ENCODE measurements at regions not wholly inside any gene's neighbourhood (a gene's known extent, or its start where the extent isn't known, plus 50 kb on each side); places are given as distances from the start of the nearest gene placed in this dataset.

DNA sequence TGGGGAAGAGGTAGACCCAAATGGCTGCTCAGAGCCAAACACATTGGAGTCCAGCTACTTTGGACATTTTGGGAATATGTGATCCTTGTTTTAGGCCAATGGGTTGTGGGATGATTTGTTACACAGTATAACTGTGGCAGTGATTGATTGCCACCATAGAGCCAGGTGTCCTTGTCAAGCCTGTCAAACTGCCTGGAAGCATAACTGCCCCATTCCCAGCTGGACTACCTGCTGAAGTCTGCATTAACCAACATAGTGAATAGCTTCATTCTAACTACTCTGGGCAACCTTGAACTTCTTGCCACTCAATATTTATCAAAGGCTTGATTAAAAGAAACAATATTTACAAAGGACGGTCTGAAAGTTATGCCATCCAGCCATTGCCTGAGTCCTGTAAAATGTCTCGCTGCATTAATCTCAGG, 164.7 kb downstream of the LINC00237 start (continued):
- no peak for TF ChIP-seq MATR3 (CRISPR knock-in tag; IDR thresholded peaks at IDR 0.05)
- no peak for TF ChIP-seq TCF12 (IDR thresholded peaks at IDR 0.05)
- TF ChIP-seq TCF12 (CRISPR knock-in tag; IDR thresholded peaks at IDR 0.05): 0 out of 2 replicates have a peak, but pooled peaks have one; percentile 64
- TF ChIP-seq, protein P1, sequence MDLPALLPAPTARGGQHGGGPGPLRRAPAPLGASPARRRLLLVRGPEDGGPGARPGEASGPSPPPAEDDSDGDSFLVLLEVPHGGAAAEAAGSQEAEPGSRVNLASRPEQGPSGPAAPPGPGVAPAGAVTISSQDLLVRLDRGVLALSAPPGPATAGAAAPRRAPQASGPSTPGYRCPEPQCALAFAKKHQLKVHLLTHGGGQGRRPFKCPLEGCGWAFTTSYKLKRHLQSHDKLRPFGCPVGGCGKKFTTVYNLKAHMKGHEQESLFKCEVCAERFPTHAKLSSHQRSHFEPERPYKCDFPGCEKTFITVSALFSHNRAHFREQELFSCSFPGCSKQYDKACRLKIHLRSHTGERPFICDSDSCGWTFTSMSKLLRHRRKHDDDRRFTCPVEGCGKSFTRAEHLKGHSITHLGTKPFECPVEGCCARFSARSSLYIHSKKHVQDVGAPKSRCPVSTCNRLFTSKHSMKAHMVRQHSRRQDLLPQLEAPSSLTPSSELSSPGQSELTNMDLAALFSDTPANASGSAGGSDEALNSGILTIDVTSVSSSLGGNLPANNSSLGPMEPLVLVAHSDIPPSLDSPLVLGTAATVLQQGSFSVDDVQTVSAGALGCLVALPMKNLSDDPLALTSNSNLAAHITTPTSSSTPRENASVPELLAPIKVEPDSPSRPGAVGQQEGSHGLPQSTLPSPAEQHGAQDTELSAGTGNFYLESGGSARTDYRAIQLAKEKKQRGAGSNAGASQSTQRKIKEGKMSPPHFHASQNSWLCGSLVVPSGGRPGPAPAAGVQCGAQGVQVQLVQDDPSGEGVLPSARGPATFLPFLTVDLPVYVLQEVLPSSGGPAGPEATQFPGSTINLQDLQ (CRISPR knock-in tag; IDR thresholded peaks at IDR 0.05): no peak
- no peak for TF ChIP-seq ZZZ3 (CRISPR knock-in tag; IDR thresholded peaks at IDR 0.05; ENCODE audit: borderline replicate concordance)
- TF ChIP-seq KMT2A (CRISPR knock-in tag; IDR thresholded peaks at IDR 0.05): no peak
- TF ChIP-seq U2AF1 (optimal IDR thresholded peaks at IDR 0.05; ENCODE audit: low read depth, low read length): no peak
- no peak for TF ChIP-seq HNRNPUL1 (IDR thresholded peaks at IDR 0.05; ENCODE audit: low read depth, low read length)
- TF ChIP-seq HOXA5 (CRISPR knock-in tag; IDR thresholded peaks at IDR 0.05): peak; percentile 100
- TF ChIP-seq ZFP1 (CRISPR knock-in tag; IDR thresholded peaks at IDR 0.05): no peak
- TF ChIP-seq MEF2D (CRISPR knock-in tag; IDR thresholded peaks at IDR 0.05): 0 out of 2 replicates have a peak, but pooled peaks have one; percentile 35
- TF ChIP-seq HOXA9 (CRISPR knock-in tag; IDR thresholded peaks at IDR 0.05; ENCODE audit: borderline replicate concordance): no peak
- TF ChIP-seq, protein P2, sequence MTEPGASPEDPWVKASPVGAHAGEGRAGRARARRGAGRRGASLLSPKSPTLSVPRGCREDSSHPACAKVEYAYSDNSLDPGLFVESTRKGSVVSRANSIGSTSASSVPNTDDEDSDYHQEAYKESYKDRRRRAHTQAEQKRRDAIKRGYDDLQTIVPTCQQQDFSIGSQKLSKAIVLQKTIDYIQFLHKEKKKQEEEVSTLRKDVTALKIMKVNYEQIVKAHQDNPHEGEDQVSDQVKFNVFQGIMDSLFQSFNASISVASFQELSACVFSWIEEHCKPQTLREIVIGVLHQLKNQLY (CRISPR knock-in tag; IDR thresholded peaks at IDR 0.05): 0 out of 2 replicates have a peak, but pooled peaks have one; percentile 35
- TF ChIP-seq MTF1 (CRISPR knock-in tag; IDR thresholded peaks at IDR 0.05): no peak
- TF ChIP-seq, protein P3, sequence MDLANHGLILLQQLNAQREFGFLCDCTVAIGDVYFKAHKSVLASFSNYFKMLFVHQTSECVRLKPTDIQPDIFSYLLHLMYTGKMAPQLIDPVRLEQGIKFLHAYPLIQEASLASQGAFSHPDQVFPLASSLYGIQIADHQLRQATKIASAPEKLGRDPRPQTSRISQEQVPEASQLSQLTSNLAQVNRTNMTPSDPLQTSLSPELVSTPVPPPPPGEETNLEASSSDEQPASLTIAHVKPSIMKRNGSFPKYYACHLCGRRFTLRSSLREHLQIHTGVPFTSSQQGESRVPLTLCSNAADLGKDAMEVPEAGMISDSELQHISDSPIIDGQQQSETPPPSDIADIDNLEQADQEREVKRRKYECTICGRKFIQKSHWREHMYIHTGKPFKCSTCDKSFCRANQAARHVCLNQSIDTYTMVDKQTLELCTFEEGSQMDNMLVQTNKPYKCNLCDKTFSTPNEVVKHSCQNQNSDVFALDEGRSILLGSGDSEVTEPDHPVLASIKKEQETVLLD (CRISPR knock-in tag; IDR thresholded peaks at IDR 0.05; ENCODE audit: low read depth): 0 out of 2 replicates have a peak, but pooled peaks have one; percentile 21
- TF ChIP-seq ZNF232 (CRISPR knock-in tag; IDR thresholded peaks at IDR 0.05; ENCODE audit: borderline replicate concordance): no peak
- peak; percentile 62; the same call in 1 of the 2 replicates for TF ChIP-seq TSC22D2 (CRISPR knock-in tag; IDR thresholded peaks at IDR 0.05; ENCODE audit: borderline replicate concordance)
- TF ChIP-seq ZNF792 (CRISPR knock-in tag; IDR thresholded peaks at IDR 0.05): 0 out of 2 replicates have a peak, but pooled peaks have one; percentile 53
- no peak for TF ChIP-seq FOXK1 (CRISPR knock-in tag; IDR thresholded peaks at IDR 0.05; ENCODE audit: borderline replicate concordance, low read depth)
- TF ChIP-seq, protein P4, sequence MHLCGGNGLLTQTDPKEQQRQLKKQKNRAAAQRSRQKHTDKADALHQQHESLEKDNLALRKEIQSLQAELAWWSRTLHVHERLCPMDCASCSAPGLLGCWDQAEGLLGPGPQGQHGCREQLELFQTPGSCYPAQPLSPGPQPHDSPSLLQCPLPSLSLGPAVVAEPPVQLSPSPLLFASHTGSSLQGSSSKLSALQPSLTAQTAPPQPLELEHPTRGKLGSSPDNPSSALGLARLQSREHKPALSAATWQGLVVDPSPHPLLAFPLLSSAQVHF (CRISPR knock-in tag; IDR thresholded peaks at IDR 0.05): no peak
- TF ChIP-seq HMG20B (CRISPR knock-in tag; conservative IDR thresholded peaks at IDR 0.05): peak; percentile 91
- TF ChIP-seq, protein P5, sequence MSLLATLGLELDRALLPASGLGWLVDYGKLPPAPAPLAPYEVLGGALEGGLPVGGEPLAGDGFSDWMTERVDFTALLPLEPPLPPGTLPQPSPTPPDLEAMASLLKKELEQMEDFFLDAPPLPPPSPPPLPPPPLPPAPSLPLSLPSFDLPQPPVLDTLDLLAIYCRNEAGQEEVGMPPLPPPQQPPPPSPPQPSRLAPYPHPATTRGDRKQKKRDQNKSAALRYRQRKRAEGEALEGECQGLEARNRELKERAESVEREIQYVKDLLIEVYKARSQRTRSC (CRISPR knock-in tag; IDR thresholded peaks at IDR 0.05; ENCODE audit: low read depth): no peak
- no peak for TF ChIP-seq TBP (CRISPR knock-in tag; IDR thresholded peaks at IDR 0.05)
- TF ChIP-seq, protein P6, sequence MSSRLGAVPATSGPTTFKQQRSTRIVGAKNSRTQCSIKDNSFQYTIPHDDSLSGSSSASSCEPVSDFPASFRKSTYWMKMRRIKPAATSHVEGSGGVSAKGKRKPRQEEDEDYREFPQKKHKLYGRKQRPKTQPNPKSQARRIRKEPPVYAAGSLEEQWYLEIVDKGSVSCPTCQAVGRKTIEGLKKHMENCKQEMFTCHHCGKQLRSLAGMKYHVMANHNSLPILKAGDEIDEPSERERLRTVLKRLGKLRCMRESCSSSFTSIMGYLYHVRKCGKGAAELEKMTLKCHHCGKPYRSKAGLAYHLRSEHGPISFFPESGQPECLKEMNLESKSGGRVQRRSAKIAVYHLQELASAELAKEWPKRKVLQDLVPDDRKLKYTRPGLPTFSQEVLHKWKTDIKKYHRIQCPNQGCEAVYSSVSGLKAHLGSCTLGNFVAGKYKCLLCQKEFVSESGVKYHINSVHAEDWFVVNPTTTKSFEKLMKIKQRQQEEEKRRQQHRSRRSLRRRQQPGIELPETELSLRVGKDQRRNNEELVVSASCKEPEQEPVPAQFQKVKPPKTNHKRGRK (CRISPR knock-in tag; IDR thresholded peaks at IDR 0.05): peak; percentile 72; the same call in 1 of the 2 replicates
- TF ChIP-seq GATA4 (IDR thresholded peaks at IDR 0.05; ENCODE audit: borderline replicate concordance, low read depth): 0 out of 2 replicates have a peak, but pooled peaks have one; percentile 62
